Activated CD8-positive, alpha-beta T cell treated with anti-CD3 and anti-CD28 coated beads, Interleukin-2, amount 10 ng/mL, durations not matched to agents 7 days and 5 days (primary cell): ENCODE measurements at regions not wholly inside any gene's neighbourhood (a gene's known extent, or its start where the extent isn't known, plus 50 kb on each side); places are given as distances from the start of the nearest gene placed in this dataset.
"Not testable (repeated sequence)": the region's sequence is repeated elsewhere in the genome, so short reads cannot be mapped to it uniquely, and the experiment has no call there.

Experiments
- ATAC-seq: fragments of 150-1000 bp; cut with Tn5 transposase; one replicate; pipeline ENCODE4 v1.10.0; 2021; ENCODE audit warnings: moderate library complexity
- CTCF ChIA-PET: fragments of 350-600 bp; sonication (Branson Sonifier 250); formaldehyde crosslinking; loops from one replicate; lab custom pipeline; 2021; ENCODE audit warnings: antibody characterized with exemption; lab: Charles Lee
- POLR2A ChIA-PET: fragments of 350-600 bp; sonication (Branson Sonifier 250); formaldehyde crosslinking; loops from one replicate; lab custom pipeline; 2021; ENCODE audit warnings: antibody characterized with exemption; lab: Charles Lee
- DNase-seq: peaks from one replicate; pipeline ENCODE4 v3.0.0-alpha.2; 2020
- H3K27ac Mint-ChIP-seq: one replicate; pipeline ENCODE4 v1.8.0; 2021; ENCODE audit warnings: mild to moderate bottlenecking, mixed read lengths
- H3K27me3 Mint-ChIP-seq: one replicate; pipeline ENCODE4 v1.8.0; 2021; ENCODE audit warnings: low read depth, mixed read lengths
- H3K36me3 Mint-ChIP-seq: one replicate; pipeline ENCODE4 v1.8.0; 2021; ENCODE audit warnings: low read depth, mixed read lengths
- H3K4me1 Mint-ChIP-seq: one replicate; pipeline ENCODE4 v1.8.0; 2021; ENCODE audit warnings: low read depth, mixed read lengths
- H3K4me3 Mint-ChIP-seq: one replicate; pipeline ENCODE4 v1.8.0; 2021; ENCODE audit warnings: mild to moderate bottlenecking, mixed read lengths
- H3K9me3 Mint-ChIP-seq: one replicate; pipeline ENCODE4 v1.8.0; 2022; ENCODE audit warnings: mixed read lengths; ENCODE audit not compliant: insufficient read depth

GRCh38 chr3:130201272-130201671 is 119.6 kb downstream of the ALG1L2 start:
- H3K9me3 Mint-ChIP-seq, POLR2A ChIA-PET, DNase-seq, H3K36me3 Mint-ChIP-seq, H3K4me1 Mint-ChIP-seq, H3K27me3 Mint-ChIP-seq, H3K27ac Mint-ChIP-seq, H3K4me3 Mint-ChIP-seq, CTCF ChIA-PET, ATAC-seq: not testable (repeated sequence)

DNA sequence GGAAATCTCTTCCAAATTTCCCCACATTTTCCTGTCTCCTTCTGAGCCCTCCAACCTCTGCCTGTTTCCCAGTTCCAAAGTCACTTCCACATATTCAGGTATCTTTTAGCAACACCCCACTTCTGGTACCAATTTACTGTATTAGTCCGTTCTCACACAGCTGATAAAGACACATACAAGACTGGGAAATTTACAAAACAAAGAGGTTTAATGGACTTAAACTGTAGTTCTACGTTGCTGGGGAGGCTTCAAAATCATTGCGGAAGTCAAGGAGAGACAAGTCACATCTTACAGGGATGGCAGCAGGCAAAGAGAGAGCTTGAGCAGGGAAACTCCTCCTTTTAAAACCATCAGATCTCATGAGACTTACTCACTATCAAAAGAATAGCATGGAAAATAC is 122.0 kb downstream of the ALG1L2 start:
- POLR2A ChIA-PET, DNase-seq, H3K9me3 Mint-ChIP-seq, H3K36me3 Mint-ChIP-seq, H3K27me3 Mint-ChIP-seq, H3K4me3 Mint-ChIP-seq, H3K4me1 Mint-ChIP-seq, H3K27ac Mint-ChIP-seq, CTCF ChIA-PET, ATAC-seq: not testable (repeated sequence)

GRCh38 chr3:130227540-130227939 is 117.9 kb upstream of the COL6A5 start:
- H3K9me3 Mint-ChIP-seq: no peaks in the 10 kb centered on the region
- DNase-seq (no peak), ATAC-seq (no peak)
- peaks cover 4% of the 10 kb centered on the region for H3K27me3 Mint-ChIP-seq
- H3K4me3 Mint-ChIP-seq: no peak overlapping the region
- H3K27ac Mint-ChIP-seq: no peak overlapping the region
- ChIA-PET POLR2A (no interaction called here), CTCF (no interaction called here)
- no peaks in the 10 kb centered on the region for H3K4me1 Mint-ChIP-seq
- H3K36me3 Mint-ChIP-seq: no peaks in the 10 kb centered on the region

- ATAC-seq: no peak
- CTCF ChIA-PET: no interaction called here
- no peaks in the 10 kb centered on the region for H3K4me1 Mint-ChIP-seq
These were observed 102.5 kb upstream of the COL6A5 start for GRCh38 chr3:130242850-130243569.

GRCh38 chr3:130243808-130244207 is 101.7 kb upstream of the COL6A5 start:
- ATAC-seq: no peak
- H3K4me1 Mint-ChIP-seq: no peaks in the 10 kb centered on the region

More at GRCh38 chr3:130242850-130243569, 102.5 kb upstream of the COL6A5 start:
- no peak for DNase-seq
- H3K4me3 Mint-ChIP-seq: no peak overlapping the region
- H3K36me3 Mint-ChIP-seq: no peaks in the 10 kb centered on the region
- POLR2A ChIA-PET: no interaction called here
- no peaks in the 10 kb centered on the region for H3K9me3 Mint-ChIP-seq
- H3K27ac Mint-ChIP-seq: no peak overlapping the region
- peaks cover 7% of the 10 kb centered on the region for H3K27me3 Mint-ChIP-seq

DNA sequence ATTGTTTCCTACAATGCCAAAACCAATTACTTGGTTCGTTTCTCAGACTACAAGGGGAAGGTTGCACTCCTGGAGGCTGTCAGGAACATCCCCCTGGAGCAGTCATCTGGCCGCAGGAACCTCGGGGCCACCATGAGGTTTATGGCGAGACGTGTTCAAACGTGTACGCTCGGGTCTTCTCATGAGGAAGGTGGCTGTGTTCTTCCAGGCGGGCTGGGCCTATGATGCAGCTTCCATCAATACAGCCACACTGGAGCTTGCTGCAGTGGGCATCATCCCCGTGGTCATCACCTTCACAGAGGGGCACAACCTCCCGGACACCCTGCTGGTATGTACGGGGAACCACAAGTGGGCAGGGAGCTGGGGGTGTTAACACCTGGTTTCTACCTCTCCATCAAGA is 94.5 kb upstream of the COL6A5 start:
- CTCF ChIA-PET: no interaction called here
- POLR2A ChIA-PET: no interaction called here
- H3K27me3 Mint-ChIP-seq: peaks cover 3% of the 10 kb centered on the region
- H3K4me3 Mint-ChIP-seq: no peak overlapping the region
- H3K4me1 Mint-ChIP-seq: no peaks in the 10 kb centered on the region
- no peak overlapping the region for H3K27ac Mint-ChIP-seq
- no peak for DNase-seq
- ATAC-seq: no peak
- H3K36me3 Mint-ChIP-seq: no peaks in the 10 kb centered on the region
- H3K9me3 Mint-ChIP-seq: no peaks in the 10 kb centered on the region

More at GRCh38 chr3:130243808-130244207, 101.7 kb upstream of the COL6A5 start:
- H3K4me3 Mint-ChIP-seq: no peak overlapping the region
- no peak overlapping the region for H3K27ac Mint-ChIP-seq
- POLR2A ChIA-PET: no interaction called here
- no peaks in the 10 kb centered on the region for H3K9me3 Mint-ChIP-seq
- DNase-seq: no peak
- peaks cover 7% of the 10 kb centered on the region for H3K27me3 Mint-ChIP-seq
- CTCF ChIA-PET: no interaction called here
- no peaks in the 10 kb centered on the region for H3K36me3 Mint-ChIP-seq

- Mint-ChIP-seq H3K4me1 (no peaks in the 10 kb centered on the region), H3K36me3 (no peaks in the 10 kb centered on the region), H3K9me3 (no peaks in the 10 kb centered on the region), H3K27me3 (peaks cover 7% of the 10 kb centered on the region), H3K4me3 (no peak overlapping the region), H3K27ac (no peak overlapping the region)
- DNase-seq: no peak
- ATAC-seq: no peak
- ChIA-PET CTCF (no interaction called here), POLR2A (no interaction called here)
These were observed 90.0 kb upstream of the COL6A5 start for GRCh38 chr3:130255442-130255841.

- CTCF ChIA-PET: no interaction called here
These were observed 88.6 kb upstream of the COL6A5 start for GRCh38 chr3:130256821-130257340.

DNA sequence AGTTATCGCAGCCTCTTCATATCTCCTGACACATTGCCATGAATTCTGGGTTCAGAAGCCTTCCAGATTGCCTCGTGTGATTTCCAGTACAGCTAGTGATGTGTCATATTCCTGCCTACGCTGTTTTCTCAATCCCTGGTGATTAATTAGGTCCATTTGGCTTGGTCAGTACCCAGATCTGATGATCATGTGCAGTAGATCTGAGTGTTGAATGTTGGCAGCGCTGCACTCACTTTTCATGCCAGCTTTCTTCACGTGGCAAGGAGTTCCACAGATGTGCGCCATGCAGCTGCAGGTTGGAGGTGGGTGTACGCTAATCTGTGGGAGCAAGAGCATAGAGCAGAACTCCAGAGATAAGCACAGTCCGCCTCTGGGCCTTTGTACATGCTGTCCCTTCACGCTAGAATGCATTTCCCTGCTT is 86.9 kb upstream of the COL6A5 start:
- no peaks in the 10 kb centered on the region for H3K4me1 Mint-ChIP-seq
- ATAC-seq: no peak
- POLR2A ChIA-PET: no interaction called here
- no peak overlapping the region for H3K27ac Mint-ChIP-seq
- H3K27me3 Mint-ChIP-seq: peaks cover 7% of the 10 kb centered on the region
- H3K4me3 Mint-ChIP-seq: no peak overlapping the region
- no peaks in the 10 kb centered on the region for H3K9me3 Mint-ChIP-seq
- no peaks in the 10 kb centered on the region for H3K36me3 Mint-ChIP-seq
- CTCF ChIA-PET: no interaction called here
- DNase-seq: no peak

More at GRCh38 chr3:130256821-130257340, 88.6 kb upstream of the COL6A5 start:
- POLR2A ChIA-PET: no interaction called here
- Mint-ChIP-seq H3K36me3 (no peaks in the 10 kb centered on the region), H3K4me1 (no peaks in the 10 kb centered on the region), H3K9me3 (no peaks in the 10 kb centered on the region), H3K27ac (no peak overlapping the region), H3K4me3 (no peak overlapping the region), H3K27me3 (peaks cover 7% of the 10 kb centered on the region)
- DNase-seq (no peak), ATAC-seq (no peak)

GRCh38 chr3:130259166-130259874 is 86.2 kb upstream of the COL6A5 start:
- CTCF ChIA-PET: no interaction called here
- Mint-ChIP-seq H3K4me1 (no peaks in the 10 kb centered on the region), H3K27me3 (peaks cover 7% of the 10 kb centered on the region), H3K36me3 (no peaks in the 10 kb centered on the region), H3K27ac (no peak overlapping the region), H3K4me3 (no peak overlapping the region), H3K9me3 (no peaks in the 10 kb centered on the region)
- DNase-seq (no peak), ATAC-seq (no peak)
- POLR2A ChIA-PET: no interaction called here

DNA sequence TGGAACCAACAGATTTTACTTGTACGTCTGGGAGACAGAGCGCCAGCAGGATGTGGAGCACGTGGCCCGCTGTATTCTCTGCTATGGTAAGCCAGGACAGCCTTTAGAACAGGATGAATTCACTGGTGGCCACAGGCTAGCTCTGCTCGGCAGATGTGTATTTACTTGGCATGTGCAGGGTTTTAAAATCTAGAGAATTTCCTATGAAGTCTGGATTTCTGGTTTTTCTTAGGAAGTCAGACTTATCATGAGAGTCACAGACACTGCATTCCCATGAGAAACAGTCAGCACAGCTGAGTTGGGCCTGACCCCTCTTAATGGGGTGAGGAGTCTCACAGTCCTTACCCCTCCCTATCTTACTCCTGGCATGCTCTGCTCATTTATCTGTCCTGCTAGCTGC is 84.6 kb upstream of the COL6A5 start:
- Mint-ChIP-seq H3K4me3 (no peak overlapping the region), H3K9me3 (no peaks in the 10 kb centered on the region), H3K27me3 (peaks cover 7% of the 10 kb centered on the region), H3K4me1 (no peaks in the 10 kb centered on the region), H3K36me3 (no peaks in the 10 kb centered on the region), H3K27ac (no peak overlapping the region)
- ATAC-seq: no peak
- POLR2A ChIA-PET: no interaction called here
- DNase-seq: no peak
- CTCF ChIA-PET: interaction anchor here (1.1 kb wide), 1 partner anchor 12 kb away, joined by 3 read pairs; no protein-coding TSS in a partner anchor

GRCh38 chr3:130263708-130264107 is 81.8 kb upstream of the COL6A5 start:
- Mint-ChIP-seq H3K4me3 (no peak overlapping the region), H3K27me3 (no peaks in the 10 kb centered on the region), H3K4me1 (no peaks in the 10 kb centered on the region), H3K9me3 (no peaks in the 10 kb centered on the region), H3K36me3 (no peaks in the 10 kb centered on the region), H3K27ac (no peak overlapping the region)
- ATAC-seq (no peak), DNase-seq (no peak)
- POLR2A ChIA-PET: no interaction called here
- CTCF ChIA-PET: interaction anchor here (1.0 kb wide), 1 partner anchor 136 kb away, joined by 3 read pairs; no protein-coding TSS in a partner anchor
